GM21528 (cell line): ENCODE measurements at regions not wholly inside any gene's neighbourhood (a gene's known extent, or its start where the extent isn't known, plus 50 kb on each side); places are given as distances from the start of the nearest gene placed in this dataset.
A peak's percentile ranks its signal among the peaks of the same experiment; 100 is the strongest.

ENCODE experiments used
- ATAC-seq: cut with Tn5 transposase; IDR thresholded peaks from one replicate; pipeline ENCODE4 v1.9.1; 2021; ENCODE audit warnings: mild to moderate bottlenecking, moderate library complexity; ENCODE audit not compliant: unreplicated experiment, low FRiP score

DNA sequence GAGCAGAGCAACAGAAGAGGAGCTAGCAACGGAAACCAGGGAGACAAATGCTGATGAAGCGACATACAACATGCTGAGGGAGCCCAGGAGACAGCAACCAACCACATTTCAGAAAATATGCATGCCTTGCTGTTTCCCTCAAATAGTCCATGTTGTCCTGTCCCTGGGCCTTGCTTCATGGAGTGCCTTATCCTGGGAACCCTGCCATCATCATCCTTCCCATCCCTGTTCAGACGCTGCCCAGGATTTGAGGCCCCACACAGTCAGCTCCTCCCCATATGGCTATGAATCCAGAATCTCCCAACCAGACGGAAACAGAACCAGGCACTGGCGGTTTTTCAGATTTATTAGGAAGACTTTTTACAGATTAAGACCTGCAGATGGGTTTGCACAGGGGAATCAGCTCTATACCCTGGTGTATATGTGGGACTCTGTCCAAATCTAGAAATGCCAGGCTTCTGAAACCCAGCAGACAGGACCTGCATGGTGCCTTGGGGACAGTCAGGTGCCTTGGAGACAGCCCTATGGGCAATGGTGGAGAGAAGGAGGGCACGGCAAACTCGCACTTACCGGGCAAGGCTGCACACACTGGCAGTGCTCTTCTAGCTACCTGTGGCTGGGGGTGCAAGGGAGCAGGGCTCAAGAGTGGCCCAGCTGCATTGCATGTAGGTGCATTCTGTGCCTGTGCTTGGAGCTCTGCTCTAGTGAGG, 199.7 kb upstream of the MAMLD1 start:
- ATAC-seq = no peak

DNA sequence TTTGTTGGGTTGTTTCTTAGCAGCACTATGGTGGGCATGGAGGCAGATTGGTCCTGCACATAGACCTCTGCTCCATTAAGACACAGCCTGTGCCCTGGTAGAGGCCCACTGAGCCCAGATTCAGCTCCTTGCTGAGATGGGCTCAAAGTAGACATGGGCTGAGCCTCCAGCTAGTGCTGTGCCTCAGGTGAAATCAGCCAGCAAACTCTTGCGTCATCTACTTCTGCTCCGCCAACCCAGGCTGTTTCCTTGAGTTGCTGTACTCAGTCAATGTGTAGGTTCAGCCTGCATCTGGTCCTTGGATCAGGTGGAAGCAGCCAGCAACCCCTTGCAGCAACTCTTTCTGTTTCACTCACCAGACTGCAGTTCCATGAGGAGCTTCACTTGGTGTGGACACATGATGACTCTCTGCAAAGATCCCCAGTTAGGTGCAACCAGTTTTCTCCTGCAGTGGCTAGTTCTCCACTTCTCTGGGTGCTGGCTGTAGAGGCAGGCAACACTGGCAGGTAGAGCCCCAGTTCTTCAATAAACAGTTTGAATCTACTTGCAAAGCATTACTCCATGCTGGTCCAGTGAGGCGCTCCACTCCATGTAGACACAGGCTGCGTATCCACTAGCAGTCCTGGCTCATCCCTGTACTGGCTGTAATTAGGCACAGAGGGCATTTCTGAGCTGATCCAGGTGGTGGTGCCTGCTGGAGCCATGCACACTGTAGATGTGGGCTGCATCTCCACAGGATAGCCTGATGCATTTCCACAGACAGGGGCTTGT, 199.0 kb upstream of the MAMLD1 start:
- no peak for ATAC-seq

DNA sequence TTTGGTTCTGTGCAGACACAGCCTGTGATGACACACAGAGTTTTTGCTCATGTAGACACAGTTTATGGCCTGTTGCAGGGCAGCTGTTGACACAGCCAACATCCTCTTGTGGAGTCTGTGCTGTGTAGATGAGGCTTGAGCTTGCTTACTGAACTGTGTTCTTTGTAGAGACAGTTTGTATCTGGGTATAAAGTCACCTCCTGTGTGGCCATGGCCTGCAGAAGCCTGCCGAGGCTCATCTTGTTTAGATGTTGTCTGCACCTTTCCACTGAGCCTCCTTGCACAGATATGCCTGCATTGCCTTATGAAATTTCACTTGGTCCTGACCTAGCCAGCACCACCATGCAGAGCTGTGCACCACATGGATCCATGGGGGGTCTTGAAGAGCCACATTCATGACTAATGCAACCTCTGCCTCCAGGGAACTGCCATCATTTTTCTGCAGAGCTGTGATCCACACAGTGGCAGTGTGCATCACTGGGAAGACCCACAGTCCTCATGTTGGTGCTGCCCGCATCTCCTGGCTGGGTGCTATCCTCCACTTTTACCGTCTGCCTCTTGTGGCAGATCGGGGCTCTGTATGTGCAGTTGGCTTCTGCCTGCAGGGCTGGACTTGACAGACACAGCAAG, 198.0 kb upstream of the MAMLD1 start:
- ATAC-seq = no peak

DNA sequence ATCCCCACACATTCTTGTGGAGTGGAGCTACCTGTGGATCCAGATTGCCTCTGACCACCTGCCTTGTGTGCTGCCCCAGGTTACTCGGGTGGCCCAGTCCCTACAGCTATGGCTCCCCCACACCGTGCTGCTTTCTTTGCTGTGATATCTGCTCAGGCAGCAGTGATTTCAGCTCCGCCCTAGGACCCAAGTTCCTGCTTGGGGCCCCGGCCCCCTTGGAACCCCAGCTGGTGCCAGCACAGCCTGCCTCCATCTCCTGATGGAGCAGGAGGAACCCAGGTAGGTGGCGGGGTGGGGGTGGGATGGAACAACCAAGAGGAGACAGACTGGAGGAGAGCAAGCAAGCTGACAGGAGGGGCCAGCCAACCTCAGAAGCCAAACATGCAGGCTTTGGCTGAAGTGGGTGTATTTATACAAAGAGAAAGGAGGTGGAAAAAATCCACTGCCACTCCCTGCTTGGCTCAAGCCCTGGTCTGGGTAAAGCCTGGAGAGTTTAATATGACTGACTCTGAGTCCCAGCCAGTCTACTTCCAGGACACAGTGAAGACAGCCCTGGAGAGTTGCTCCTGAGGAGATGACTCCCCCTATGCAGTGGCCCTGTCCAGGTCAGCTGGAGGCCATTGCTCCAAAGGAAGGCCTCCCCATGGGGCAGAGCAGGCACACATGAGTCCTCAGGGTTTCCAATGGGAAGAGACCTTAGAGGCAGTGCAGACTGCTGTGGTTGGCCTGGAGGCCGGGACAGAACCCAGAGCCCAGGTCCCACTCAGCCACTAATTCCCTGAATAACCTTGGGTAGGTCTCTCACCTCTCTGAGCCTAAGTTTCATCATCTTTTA, 197.1 kb upstream of the MAMLD1 start:
- no peak for ATAC-seq

DNA sequence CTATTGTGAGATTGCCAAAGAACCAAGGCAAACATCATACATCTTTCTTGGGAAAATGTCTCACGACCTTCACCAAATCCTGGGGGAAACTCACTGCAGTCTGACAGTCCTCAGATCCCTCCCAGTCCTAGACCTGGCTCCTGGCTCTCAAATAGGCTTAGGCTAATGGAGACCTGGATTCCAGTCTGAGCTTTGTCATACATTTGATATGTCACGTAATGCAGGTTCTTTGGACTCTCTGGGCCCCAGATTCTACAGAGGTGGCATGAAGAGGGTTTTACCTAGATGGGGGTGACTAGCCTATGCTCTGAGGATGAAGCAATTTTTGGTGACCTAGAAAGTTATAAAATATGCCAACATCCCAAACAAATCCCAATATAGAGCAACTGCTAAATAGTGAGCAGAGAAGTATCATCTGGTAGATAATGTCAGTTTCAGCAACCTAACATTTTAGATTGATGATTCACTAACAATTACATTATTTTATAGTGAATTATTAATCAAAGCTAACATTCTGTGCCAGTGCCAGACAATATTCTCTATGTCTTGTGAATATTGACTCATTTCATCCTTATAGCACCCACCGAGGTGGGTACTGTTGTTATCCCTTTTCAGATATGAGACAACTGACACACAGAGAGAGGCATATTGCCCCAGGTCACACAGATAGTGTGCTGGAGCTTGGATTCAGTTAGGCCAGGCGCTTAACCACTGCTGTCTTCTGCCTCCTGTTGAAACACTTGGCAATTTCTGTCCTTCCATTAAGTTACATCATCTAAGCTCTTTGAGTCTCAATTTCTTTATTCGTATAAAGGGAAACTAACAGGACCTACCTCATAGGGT, 195.4 kb upstream of the MAMLD1 start:
- no peak for ATAC-seq

DNA sequence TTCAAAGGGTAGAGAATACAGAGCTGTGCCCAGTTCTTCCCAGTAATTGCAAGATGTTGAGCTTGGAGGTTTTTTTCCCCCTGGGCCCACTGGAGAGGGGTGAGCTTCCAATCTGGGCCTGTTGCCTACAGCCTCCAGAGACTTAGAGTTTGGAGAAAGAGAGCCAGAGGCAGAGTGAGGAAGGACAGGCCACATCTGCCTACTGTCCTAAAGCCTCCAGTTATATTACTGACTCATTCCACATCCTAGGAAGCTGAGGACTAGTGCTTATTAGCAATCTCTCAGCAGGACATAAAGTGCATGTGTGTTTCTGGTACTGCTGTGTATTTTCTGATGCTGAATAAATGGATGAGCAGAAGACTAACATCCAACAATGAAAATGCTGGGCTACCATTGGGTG, 181.0 kb upstream of the MAMLD1 start:
- ATAC-seq = no peak

DNA sequence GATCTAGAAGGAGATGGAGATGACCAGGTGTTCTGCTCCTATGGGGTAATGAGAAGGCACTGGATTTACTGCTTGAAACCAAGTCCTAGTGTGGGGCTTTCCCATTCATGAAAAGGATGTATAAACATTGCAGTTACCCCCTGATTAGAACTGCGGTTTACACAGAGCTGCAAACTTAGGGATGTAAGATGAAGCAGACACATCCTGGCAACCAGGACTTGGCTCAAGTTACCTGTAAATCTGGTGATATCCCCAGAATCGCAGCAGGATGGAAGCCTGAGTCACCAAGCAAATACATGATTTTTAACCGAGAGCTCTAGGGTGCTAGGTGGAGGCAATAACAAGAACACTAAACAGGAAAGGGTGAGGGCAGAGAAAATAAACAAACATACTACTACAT, 178.6 kb upstream of the MAMLD1 start:
- no peak for ATAC-seq

DNA sequence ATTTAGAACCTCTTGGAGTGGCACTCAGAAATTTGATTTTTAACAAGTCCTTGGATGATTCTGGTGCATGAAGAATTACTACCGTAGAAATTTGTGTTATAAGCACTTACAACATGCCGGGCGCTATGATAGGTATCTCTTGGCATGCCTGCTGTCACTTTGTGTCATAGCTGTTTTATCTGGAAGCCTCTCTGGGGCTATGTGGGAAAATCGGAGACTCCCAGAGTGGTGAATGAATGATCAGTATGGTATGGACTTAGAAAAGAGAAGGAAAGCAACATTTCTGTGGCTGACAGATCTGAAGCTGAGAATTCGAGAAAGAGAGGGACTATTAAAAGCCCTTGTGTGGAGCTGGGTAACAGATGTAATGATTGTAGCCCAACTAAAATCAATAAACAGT, 177.4 kb upstream of the MAMLD1 start:
- ATAC-seq = no peak

DNA sequence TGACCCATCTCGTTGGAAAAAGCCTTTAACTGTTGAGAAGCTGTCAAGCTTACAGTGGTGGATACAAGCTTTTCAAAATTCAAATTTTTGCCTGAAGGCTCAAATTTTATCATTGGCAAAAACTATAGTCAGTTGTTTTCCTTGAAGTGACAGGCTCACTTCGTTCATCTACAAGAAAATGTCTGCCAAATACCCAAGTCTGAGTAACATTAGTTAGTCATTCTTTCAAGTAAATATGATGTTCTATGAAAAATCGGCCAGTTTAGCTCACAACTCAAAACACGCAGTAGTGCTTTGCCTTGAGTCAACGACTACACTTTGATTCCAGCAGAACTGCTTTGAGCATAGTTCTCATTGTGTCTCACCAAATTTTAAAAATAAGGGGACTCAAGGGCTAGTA, 170.3 kb upstream of the MAMLD1 start:
- no peak for ATAC-seq

DNA sequence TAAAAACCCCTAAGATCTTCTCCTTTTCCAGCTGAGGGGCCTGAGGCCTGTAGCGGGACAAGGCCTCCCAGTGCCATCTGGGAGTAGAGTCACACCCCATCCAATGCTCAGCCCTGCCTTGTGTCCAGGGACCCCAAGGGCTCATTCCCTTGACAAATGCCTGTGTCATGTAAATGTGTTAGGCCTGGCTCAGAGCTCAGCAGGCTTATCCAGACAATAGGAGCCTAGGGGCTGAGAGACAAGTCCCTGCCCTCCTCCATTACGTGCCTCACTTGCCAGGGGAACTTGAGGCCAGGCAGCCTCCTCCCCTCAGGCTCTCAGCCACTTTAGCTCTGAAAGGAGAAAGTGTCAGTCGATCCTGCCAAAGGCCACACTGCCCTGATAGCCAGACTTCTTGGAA, 166.8 kb upstream of the MAMLD1 start:
- no peak for ATAC-seq

DNA sequence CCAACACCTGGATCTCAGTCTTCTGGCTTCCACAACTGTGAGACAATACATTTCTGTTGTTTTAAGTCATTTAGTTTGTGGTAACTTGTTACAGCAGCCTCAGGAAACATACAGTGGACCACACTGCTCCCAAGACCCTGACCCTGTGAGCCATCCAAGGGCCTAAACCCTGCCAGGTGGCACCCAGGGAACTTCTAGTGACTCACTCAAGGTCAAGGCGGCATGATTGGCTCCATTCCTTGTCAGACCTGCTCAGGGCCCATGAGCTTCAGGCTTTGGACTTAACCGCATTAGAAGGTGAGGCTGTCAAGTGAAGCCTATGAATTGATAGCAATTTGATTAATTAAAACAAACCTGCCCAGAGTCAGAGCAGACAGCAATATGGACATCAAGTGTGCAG, 165.7 kb upstream of the MAMLD1 start:
- ATAC-seq = no peak

DNA sequence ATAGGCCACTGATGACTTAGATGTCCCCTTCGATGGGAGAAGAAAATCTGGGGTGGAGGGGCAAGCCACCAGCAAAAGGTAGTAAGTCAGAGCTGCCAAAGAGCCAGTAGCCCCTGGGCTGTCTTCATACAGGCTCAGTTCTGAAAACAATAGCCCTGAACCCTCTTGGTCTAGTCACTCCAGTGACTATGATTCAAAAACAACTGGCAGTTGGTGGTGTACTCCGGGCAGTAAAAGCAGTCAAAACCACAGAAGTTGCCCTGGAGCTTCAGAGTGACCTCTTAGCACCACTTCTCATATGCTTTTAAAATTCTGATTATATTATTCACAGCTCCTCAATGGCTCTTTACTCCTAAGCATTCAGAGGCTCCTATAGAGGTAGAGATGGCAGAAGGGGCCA, 164.3 kb upstream of the MAMLD1 start:
- no peak for ATAC-seq

DNA sequence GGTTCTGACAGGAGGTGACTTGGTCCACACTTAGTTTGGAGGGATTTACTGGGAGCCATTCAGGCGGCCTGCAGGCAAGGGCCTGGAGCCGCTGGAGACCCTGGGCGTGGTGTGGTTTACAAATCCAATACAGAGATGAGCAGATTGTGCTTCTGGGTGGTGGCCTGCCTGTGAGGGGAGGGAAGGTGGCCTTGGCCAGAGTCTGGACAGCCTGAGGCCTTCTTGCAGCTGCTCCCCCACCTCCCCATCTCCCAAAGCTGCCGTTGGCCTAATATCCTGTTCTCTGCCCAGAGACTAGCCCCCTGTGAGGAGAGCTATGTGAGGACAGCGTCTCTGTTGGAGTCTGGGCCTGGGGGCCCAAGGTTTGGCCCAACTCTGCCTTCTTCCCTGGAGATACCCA, 163.9 kb upstream of the MAMLD1 start:
- ATAC-seq = no peak

DNA sequence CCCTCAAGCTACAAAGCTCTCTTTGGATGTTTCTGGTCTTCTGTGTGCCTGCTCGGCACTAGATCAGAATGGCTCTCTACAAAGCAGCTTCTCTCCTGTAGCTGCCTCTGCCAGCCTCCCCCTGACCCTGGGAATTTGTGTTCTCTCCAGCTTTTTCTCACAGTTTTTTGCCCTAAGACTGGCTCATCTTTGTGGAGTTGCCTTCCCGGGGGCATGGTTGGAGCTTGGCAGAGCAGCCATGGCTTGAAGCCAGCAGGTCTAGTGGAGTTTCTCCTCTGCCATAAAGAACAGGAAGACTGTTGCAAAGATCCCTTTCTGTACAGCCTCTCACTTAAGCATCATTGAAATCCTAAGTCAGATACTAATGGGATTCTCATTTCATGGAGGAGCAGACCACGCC, 163.3 kb upstream of the MAMLD1 start:
- ATAC-seq = no peak

DNA sequence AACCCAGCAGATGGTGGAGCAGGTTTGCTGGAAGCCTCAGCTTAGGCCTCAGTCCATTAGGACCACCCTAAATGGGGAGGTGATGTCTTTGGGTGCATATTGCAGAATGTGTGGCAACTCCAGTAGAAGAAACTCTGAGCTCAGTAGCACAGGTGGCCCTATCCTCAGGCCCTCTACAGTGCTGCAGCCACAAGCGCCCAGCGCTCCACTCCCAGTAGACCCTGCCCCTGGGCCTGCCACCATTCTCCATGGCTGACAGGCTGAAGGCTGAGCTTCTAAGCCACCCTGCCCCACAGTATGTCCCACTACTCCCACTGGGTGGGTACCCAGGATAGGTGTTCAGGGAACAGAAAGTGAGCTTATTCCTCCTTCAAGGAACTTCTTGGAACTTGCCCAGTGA, 162.8 kb upstream of the MAMLD1 start:
- no peak for ATAC-seq

DNA sequence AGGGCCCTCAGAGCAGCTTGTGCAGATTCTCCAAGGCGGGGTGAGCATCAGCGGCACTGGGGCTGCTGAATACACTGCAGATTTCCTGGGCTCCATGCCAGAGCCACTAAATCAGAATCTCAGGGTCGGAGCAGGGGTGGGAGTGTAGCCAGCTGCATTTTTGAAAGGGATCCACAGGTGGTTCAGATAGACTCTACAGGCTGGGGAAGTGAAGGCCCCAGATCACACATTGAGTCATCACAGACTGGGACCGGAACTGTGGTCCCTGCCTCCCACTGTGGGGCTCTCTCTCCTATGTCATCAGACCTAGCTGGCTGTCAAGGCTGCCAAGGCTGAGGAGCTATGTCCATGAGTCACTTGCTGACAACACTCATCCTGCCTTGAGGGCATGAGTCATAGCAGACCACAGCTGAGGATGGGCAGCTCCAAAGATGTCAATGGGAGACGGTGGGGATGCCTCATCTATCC, 162.3 kb upstream of the MAMLD1 start:
- peak; percentile 99 for ATAC-seq

DNA sequence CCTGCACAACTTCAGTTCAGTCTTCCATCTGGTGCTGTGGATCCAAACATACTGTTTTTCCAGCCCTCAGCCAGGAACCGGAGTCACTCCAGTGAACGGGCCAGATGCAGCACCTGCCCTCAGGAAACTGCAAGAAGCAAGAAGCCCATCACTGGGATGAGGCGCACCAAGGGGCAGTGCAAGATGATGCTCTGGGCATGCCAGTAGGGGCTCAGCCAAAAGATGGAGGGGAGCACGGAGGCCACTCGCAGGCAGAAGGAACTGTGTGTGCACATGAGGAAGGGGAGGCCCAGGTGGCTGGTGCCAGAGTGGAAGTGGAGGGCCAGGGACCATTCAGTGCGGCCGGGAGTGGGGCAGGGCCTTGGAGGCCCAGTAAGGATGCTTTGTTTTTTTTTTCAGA, 161.7 kb upstream of the MAMLD1 start:
- ATAC-seq = no peak

DNA sequence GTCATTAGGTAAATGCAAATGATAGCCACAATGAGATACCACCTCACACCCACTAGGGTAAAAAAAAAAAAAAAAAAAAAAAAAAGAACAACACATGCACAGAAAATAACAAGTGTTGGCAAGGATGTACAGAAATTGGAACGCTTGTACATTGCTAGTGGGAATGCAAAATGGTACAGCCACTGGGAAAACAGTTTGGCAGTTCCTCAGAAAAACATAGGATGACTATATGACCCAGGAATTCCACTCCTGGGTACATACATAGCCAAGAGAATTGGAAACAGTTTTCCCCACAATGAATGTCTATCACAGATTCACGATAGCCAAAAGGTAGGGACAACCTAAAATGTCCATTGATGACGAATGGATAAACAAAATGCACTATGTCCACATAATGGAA, 161.3 kb upstream of the MAMLD1 start:
- ATAC-seq = no peak

DNA sequence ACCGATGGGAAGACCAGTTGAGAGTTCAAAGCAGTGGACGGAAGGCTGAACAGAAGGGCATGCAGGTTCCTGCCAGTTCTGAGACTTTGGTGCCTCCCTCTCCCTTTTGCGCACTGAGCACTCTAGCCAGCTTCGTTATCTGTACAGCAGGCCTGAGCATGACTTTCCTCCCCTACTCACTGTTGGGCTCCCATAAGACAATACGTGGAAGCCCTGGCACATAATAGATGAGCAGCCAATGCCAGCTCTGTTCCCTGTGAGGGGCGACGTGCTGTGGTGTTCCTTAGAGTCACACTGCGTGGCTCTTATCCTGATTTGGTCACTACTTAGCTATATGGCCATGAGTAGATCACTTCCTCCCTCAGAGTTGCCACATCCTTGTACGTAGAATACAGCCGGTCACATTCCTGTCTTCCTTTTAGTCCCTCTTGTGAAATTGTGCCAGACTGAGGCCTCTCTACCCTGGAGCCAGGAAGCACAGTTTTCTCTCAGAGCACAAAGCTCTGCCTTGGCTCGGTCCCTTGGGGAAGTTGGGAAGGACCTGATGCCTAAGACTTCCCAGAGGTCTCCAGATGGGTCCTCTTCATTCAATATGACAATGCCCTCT, 160.4 kb upstream of the MAMLD1 start:
- no peak for ATAC-seq

DNA sequence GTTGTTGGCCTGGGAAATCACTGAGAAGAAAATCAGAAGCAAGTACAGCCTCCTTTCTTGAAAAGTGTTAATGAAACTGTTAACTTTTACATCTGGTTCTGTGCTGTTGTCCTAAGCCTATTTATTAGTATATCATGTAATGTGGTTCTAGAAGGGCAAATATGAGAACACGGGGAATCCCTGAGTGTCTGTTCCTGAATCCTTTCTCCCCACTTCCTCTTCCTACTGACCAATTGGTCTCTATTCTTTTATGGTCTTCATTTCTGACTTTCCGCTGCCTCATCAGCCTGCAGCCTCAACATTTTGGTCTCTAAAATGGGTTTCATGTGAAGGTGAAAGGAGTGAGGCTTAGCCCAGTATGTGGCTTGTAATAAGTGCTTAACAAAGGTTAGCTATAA, 159.9 kb upstream of the MAMLD1 start:
- ATAC-seq = no peak
